ENCODE measurements at regions not wholly inside any gene's neighbourhood (a gene's known extent, or its start where the extent isn't known, plus 50 kb on each side); places are given as distances from the start of the nearest gene placed in this dataset.

- H3K36me3 Mint-ChIP-seq (ENCODE audit: low read depth) = no peaks in the 10 kb centered on the region
- ChIA-PET POLR2A (no interaction called here), CTCF (no interaction called here)
- peaks cover 4% of the 10 kb centered on the region for H3K9me3 Mint-ChIP-seq
- TF ChIP-seq, protein P1, sequence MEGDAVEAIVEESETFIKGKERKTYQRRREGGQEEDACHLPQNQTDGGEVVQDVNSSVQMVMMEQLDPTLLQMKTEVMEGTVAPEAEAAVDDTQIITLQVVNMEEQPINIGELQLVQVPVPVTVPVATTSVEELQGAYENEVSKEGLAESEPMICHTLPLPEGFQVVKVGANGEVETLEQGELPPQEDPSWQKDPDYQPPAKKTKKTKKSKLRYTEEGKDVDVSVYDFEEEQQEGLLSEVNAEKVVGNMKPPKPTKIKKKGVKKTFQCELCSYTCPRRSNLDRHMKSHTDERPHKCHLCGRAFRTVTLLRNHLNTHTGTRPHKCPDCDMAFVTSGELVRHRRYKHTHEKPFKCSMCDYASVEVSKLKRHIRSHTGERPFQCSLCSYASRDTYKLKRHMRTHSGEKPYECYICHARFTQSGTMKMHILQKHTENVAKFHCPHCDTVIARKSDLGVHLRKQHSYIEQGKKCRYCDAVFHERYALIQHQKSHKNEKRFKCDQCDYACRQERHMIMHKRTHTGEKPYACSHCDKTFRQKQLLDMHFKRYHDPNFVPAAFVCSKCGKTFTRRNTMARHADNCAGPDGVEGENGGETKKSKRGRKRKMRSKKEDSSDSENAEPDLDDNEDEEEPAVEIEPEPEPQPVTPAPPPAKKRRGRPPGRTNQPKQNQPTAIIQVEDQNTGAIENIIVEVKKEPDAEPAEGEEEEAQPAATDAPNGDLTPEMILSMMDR (IDR thresholded peaks at IDR 0.05) = no peak
- intact Hi-C loops (cut with micrococcal nuclease) = no loop called here
- no peak overlapping the region for H3K4me3 Mint-ChIP-seq
- no peak overlapping the region for H3K27ac Mint-ChIP-seq
- H3K4me1 Mint-ChIP-seq = no peaks in the 10 kb centered on the region
- DNase-seq (no peak), ATAC-seq (ENCODE audit: low read depth) (no peak)
- no peaks in the 10 kb centered on the region for H3K27me3 Mint-ChIP-seq
Observed at GRCh38 chr3:1828519-1828918, 270.1 kb upstream of the CNTN4 start.

DNA sequence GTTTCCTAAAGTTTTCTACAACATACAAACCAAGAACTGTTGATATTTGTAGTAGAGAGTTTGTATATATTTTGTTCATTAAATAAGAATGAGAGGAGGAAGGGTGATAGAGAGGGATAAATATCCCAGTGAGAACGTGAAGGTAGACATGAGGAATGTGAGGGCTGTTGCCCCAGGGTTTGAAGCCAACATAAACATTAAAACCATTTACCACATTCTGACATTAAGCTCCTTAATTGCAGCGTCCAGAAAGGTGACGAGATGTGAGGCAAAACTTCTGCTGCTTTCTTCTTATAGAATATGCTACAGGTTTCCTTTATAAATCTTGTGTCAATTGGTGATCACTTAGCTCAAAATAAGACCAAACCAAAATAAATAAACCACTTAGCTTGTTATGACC, 267.8 kb upstream of the CNTN4 start:
- H3K27me3 Mint-ChIP-seq = no peaks in the 10 kb centered on the region
- H3K4me1 Mint-ChIP-seq = no peaks in the 10 kb centered on the region
- intact Hi-C loops (cut with micrococcal nuclease) = no loop called here
- ChIA-PET CTCF (no interaction called here), POLR2A (no interaction called here)
- peaks cover 4% of the 10 kb centered on the region for H3K9me3 Mint-ChIP-seq
- H3K27ac Mint-ChIP-seq = no peak overlapping the region
- TF ChIP-seq, protein P1 (IDR thresholded peaks at IDR 0.05) = no peak
- H3K4me3 Mint-ChIP-seq = no peak overlapping the region
- DNase-seq = no peak
- no peaks in the 10 kb centered on the region for H3K36me3 Mint-ChIP-seq (ENCODE audit: low read depth)
- no peak for ATAC-seq (ENCODE audit: low read depth)

DNA sequence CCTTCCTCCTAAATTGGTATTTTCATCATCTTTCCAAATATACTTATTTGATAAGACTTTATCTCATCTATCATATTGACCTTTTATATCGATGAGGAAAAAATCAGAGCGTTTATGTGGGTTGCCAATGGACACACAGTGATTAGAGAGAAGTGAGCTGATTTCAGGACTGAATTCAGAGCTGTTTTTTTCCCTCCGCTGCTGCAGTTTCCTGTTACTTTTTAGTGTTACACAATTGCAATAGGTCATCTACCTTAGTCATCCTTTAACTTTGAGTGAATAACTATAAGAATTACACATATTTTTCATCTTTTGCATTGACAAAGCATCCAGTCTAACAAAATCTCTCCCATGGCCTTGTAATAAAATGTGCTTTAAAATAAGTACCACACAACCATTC, 266.3 kb upstream of the CNTN4 start:
- ChIA-PET CTCF (no interaction called here), POLR2A (no interaction called here)
- Mint-ChIP-seq H3K36me3 (ENCODE audit: low read depth) (no peaks in the 10 kb centered on the region), H3K27me3 (no peaks in the 10 kb centered on the region), H3K27ac (no peak overlapping the region), H3K4me1 (no peaks in the 10 kb centered on the region), H3K4me3 (no peak overlapping the region), H3K9me3 (peaks cover 4% of the 10 kb centered on the region)
- no peak for DNase-seq
- no peak for ATAC-seq (ENCODE audit: low read depth)
- TF ChIP-seq, protein P1 (IDR thresholded peaks at IDR 0.05) = no peak
- intact Hi-C loops (cut with micrococcal nuclease) = no loop called here

DNA sequence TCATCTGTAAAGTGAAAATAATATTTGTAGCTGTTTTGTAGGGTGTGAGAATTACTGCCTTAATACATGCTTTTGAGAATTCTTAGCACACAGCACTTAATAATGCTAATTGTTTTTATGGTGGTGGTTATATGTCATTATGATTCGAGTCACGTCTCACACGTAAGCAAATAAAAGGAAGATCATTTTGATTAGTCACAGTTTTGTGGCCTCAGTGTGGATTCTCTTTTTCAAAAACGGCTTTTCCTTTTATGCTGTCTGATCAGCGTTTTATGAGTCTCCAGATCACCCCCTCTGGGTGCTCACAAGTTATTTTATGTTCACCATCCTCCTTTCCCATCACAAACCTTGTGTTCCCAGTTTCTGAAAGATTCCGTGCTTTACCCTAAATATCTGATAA, 255.6 kb upstream of the CNTN4 start:
- Mint-ChIP-seq H3K4me3 (no peak overlapping the region), H3K27me3 (no peaks in the 10 kb centered on the region), H3K4me1 (no peaks in the 10 kb centered on the region), H3K27ac (no peak overlapping the region), H3K9me3 (peaks cover 5% of the 10 kb centered on the region), H3K36me3 (ENCODE audit: low read depth) (no peaks in the 10 kb centered on the region)
- intact Hi-C loops (cut with micrococcal nuclease) = no loop called here
- ChIA-PET CTCF (no interaction called here), POLR2A (no interaction called here)
- TF ChIP-seq, protein P1 (IDR thresholded peaks at IDR 0.05) = no peak
- DNase-seq = no peak
- no peak for ATAC-seq (ENCODE audit: low read depth)

GRCh38 chr3:1847571-1847970, 251.1 kb upstream of the CNTN4 start:
- no peak overlapping the region for H3K27ac Mint-ChIP-seq
- TF ChIP-seq, protein P1 (IDR thresholded peaks at IDR 0.05) = no peak
- ATAC-seq (ENCODE audit: low read depth) = no peak
- H3K36me3 Mint-ChIP-seq (ENCODE audit: low read depth) = no peaks in the 10 kb centered on the region
- CTCF ChIA-PET = no interaction called here
- H3K27me3 Mint-ChIP-seq = no peaks in the 10 kb centered on the region
- no peak overlapping the region for H3K4me3 Mint-ChIP-seq
- DNase-seq = no peak
- POLR2A ChIA-PET = no interaction called here
- no peaks in the 10 kb centered on the region for H3K4me1 Mint-ChIP-seq
- intact Hi-C loops (cut with micrococcal nuclease) = no loop called here
- H3K9me3 Mint-ChIP-seq = peaks cover 10% of the 10 kb centered on the region
